NCI-H526 treated with DMSO at 0.1 percent for 48 hours (cell line): ENCODE measurements at regions not wholly inside any gene's neighbourhood (a gene's known extent, or its start where the extent isn't known, plus 50 kb on each side); places are given as distances from the start of the nearest gene placed in this dataset.

Source experiments
- DNase-seq: peaks from one replicate; lab custom pipeline; 2025; lab: John Stamatoyannopoulos, UW

GRCh38 chr13:111844222-111844671, 222.7 kb upstream of the SOX1 start:
- no peak for DNase-seq

- no peak for DNase-seq
Measured at GRCh38 chr13:111844682-111845081, 222.3 kb upstream of the SOX1 start.

DNA sequence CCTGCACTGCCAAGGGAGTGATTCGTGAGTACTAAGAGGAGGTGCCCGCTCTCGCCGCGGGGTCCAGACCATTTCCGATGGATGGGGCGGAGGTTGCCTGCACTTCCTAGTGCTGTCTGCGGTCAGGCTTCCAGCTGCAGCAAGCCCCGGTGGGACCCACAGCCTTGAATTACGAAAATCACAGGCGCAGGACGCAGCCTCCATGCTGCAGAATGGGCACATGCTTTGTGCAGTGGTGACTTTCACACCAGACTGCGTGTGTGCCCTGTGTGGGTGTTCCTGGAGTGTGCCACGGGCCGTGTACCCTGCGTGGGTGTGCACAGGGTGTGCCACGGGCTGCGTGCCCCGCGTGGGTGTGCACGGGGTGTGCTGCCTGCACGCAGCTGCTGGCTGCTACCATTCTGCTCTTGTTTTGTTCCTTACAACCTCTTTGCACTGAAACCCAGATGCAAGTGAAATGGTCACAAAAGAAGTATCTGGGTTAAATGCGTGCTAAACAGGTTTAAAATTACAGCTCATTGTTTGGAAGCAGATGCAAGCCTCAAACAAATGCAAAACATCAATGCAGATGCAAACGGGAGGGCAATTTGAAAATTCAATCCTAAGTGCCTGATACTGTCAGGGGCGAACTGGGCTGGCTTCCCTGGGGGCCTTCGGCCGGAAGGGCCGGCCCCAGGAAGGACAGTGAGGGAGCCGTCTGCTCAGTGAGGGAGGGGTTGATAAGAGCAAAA, 221.2 kb upstream of the SOX1 start:
- DNase-seq, result no peak

DNA sequence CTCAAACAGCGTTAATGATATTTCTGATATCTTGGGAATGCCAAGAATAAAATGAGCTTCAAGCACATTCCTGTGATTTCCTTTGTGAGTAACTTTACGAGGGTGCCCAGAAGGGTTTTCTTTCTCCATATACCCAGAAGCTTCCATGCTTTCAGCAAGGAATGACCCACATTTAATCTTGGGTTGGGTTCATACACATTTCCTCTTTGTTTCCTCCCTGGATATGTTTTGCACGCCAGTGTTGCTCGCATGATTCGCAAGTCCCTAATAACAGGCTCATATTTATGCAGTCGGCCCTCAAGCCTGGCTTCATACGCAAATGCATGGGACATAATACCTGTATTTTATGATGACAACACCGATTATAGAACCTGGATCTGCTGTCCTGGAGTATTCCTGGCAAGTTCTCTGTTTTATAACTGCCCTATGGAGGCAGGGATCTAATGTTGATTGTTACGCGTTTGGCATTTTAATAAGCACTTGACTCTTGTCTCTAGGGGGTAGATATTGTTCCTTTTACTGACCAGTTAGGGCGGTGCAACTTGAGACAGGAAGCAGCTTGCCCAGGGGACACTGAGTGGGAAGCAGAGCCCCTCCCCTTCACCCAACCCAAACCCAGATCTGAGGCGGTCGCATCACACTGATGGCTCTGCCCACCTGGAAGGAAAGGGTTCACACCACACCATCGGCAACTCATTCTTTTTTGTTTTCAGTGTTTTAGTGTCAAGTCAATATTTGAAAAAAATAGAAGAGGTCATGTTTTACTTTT, 220.4 kb upstream of the SOX1 start:
- peak; percentile 62 for DNase-seq

DNA sequence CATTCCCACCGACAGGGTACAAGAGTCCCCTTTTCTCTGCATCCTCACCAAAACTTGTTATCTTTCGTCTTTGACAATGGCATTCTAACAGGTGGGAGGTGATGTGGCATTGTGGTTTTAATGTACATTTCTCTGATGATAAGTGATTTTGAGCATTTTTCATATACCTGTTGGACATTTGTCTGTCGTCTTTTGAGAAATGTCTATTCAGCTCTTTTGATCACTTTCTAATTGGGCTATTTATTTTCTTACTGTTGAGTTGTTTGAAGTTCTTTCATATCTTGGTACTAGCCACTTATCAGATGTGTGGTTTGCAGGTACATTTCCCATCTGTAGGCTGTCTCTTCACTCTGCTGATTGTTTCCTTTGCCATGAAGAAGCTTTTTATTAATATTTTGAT, 219.0 kb upstream of the SOX1 start:
- no peak for DNase-seq

- no peak for DNase-seq
Measured at GRCh38 chr13:111850458-111850857, 216.5 kb upstream of the SOX1 start.

- no peak for DNase-seq
Measured at GRCh38 chr13:111850976-111851375, 216.0 kb upstream of the SOX1 start.

GRCh38 chr13:111852725-111853518, 214.0 kb upstream of the SOX1 start:
- DNase-seq, result no peak

- no peak for DNase-seq
Measured at GRCh38 chr13:111853721-111854120, 213.2 kb upstream of the SOX1 start.

DNA sequence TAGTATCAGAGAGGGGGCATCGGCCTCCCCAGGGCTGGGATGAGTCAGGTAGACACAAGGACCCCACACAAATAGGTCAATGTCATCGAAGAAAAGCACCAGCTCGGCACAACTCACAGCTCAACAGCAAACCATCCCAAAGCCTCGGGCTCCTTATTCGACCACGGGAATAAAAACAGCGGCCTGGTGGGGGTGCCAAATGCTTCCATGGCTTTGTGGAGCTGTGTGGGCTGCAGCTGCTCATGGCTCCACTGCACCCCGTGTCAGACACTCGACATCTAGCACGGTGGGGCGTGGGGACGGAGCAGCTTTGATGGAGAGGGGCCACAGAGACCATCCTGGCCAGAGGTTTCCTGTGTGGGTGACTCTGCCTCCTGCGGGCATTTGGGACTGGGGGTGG, 212.5 kb upstream of the SOX1 start:
- DNase-seq, result no peak

- no peak for DNase-seq
Measured at GRCh38 chr13:111855191-111855590, 211.8 kb upstream of the SOX1 start.

DNA sequence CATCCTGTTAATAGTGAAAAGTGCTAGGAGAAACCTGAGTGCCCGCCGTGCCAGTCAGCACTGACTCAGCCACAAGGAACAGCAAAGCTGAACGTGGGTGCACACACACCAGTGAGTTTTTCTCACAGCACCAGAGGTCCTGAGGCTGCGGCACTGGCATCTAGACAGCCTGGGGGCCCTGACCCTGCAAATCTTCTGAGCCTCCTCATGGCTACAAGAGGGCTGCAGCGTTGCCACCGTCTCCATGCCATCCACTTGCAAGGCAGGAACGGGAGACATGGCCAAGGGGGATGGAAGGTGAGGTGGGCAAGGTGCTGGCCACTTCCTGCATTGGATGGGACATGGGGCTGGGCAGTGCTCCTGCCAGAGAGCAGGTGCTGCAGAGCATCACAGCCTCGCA, 211.2 kb upstream of the SOX1 start:
- DNase-seq, result no peak

DNA sequence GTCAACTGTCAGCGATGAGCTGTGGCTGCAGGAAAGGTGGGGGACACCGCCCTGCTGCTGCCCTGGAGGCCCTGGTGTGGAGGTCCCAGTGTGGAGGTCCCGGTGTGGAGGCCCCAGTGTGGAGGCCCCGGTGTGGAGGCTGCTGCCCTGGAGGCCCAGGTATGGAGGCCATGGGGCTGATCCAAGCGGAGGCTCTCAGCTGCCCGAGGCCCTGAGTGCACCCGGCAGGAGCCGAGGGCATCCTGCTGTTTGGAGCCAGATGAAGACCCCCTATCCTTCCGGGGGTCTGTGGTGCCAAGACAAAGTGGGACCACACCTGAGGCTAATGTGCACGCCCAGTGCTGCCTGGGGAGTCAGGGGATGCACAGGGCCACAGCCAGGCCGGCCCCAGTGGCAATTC, 210.4 kb upstream of the SOX1 start:
- DNase-seq, result no peak

DNA sequence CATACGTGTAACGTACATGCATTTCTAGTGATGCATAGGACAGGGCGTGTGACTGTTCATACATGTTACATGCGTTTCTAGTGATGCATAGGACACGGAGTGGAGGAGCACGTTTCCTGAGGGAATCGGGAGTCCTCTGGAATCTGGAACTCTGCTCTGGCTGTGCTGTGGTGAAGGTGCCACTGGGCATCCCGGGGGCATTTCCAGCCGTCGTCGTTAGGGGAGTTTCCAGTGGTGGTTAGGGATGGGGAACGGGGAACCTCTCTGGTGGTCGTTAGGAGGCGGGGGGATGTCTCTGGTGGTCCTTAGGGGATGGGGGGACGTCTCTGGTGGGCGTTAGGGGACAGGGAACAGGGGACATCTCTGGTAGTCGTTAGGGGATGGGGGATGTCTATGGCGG, 209.6 kb upstream of the SOX1 start:
- no peak for DNase-seq

GRCh38 chr13:111857846-111858560, 208.9 kb upstream of the SOX1 start:
- DNase-seq, result no peak

GRCh38 chr13:111858571-111858970, 208.4 kb upstream of the SOX1 start:
- no peak for DNase-seq

DNA sequence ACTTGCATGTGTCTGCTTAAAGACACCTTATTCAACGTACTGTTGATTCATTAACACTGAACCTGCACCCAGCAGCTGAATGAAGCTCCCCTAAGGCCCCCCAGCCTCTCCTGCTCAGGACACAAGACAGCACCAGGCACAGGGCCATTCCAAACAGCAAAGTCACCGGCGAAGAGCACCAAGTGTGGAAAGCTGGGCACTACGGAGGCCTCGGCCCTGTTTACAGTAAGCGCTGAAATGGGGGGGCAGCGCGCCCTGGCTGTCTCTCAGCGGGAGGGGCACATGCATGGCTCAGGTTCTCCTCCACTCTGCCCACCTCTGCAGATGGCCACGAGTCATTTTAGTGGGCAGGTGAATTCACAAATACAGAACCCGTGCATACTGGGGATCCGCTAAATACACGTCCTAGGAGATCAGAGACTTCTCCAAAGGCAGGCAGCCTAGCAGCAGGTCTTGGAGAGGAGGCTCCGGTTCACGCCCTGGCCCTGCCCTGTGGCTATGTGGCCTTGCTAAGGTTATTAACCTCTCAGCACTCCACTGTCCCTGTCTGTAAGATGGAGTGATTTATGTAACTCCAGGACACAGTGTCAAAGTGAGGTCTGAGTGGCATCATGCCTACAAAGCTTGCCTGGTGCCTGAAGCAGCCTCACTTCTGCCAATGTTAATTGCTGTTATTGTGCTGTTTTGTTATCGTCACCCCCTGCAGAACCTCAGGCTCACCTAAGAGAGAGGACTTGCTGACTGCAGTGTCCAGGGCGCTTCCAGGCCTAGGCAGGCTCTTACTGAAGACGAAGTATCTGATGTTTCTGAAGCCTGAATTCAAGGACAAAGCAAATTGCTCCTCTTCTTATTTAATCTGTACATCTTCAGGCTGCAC, 207.4 kb upstream of the SOX1 start:
- DNase-seq, result no peak

GRCh38 chr13:111860231-111860552, 206.8 kb upstream of the SOX1 start:
- DNase-seq, result no peak

GRCh38 chr13:111861319-111861718, 205.6 kb upstream of the SOX1 start:
- no peak for DNase-seq

GRCh38 chr13:111861766-111862366, 205.1 kb upstream of the SOX1 start:
- no peak for DNase-seq
